ENCODE measurements at regions not wholly inside any gene's neighbourhood (a gene's known extent, or its start where the extent isn't known, plus 50 kb on each side); places are given as distances from the start of the nearest gene placed in this dataset.

- no peaks in the 10 kb centered on the region for H3K36me3 ChIP-seq (ENCODE audit: control insufficient read depth, insufficient read depth, low read length)
- no peaks in the 10 kb centered on the region for H3K4me1 ChIP-seq (replicated peaks in 1 of 2; ENCODE audit: control insufficient read depth in 2 of 2, insufficient read depth in 2 of 2, low read length in 2 of 2)
- no peak overlapping the region for H3K4me3 ChIP-seq
- no TSS peak for BruUV-seq (replicated peaks)
- DNase-seq (ENCODE audit: extremely low read depth in 1 of 4, low spot score in 3 of 4) (no peak), ATAC-seq (no peak), FAIRE-seq (no peak)
- POLR2A ChIA-PET = no interaction called here
- H3K27ac ChIP-seq (ENCODE audit: extremely low read depth, low read depth, low read length) = no peak overlapping the region
- CTCF ChIA-PET (ENCODE audit: low intra/inter-chr PET ratio) = no interaction called here
- H3K9me1 ChIP-seq (ENCODE audit: control insufficient read depth, insufficient read depth, low read length) = no peaks in the 10 kb centered on the region
- H3K9ac ChIP-seq (ENCODE audit: insufficient read depth in 1 of 2, low read depth in 2 of 2, low read length in 2 of 2) = no peak overlapping the region
- no peaks in the 10 kb centered on the region for H3K9me3 ChIP-seq (replicated peaks; ENCODE audit: control insufficient read depth, insufficient read depth, low read depth, low read length)
- H3K27me3 ChIP-seq (ENCODE audit: control insufficient read depth in 2 of 2, insufficient read depth in 2 of 2, low read length in 2 of 2) = no peaks in the 10 kb centered on the region
- no peaks in the 10 kb centered on the region for H3K79me2 ChIP-seq (ENCODE audit: control insufficient read depth, insufficient read depth, low read length)
- no peaks in the 10 kb centered on the region for H4K20me1 ChIP-seq (replicated peaks; ENCODE audit: control insufficient read depth, insufficient read depth, low read length)
- no peak overlapping the region for H3K4me2 ChIP-seq (ENCODE audit: insufficient read depth, low read length)
- no peak overlapping the region for H2AFZ ChIP-seq (ENCODE audit: low read depth, low read length)
- intact Hi-C loops (cut with micrococcal nuclease) = no loop called here
- WGBS (ENCODE audit: insufficient coverage, low coverage, missing lambda C conversion rate) = 0% methylated on average over 2 of the region's 2 CpGs
- in situ Hi-C loops (cut with MboI) = no loop called here
- TF ChIP-seq ZNF318 (IDR thresholded peaks at IDR 0.05; ENCODE audit: borderline replicate concordance in 1 of 2, low read depth in 1 of 2) = no peak
- TF ChIP-seq PCBP2 (IDR thresholded peaks at IDR 0.05; ENCODE audit: low read depth, low read length, poor library complexity, severe bottlenecking) = no peak
- TF ChIP-seq C11orf30 (IDR thresholded peaks at IDR 0.05; ENCODE audit: low read depth) = peak; percentile 44; the same call in 1 of the 2 replicates
- no peak for TF ChIP-seq HNRNPLL (IDR thresholded peaks at IDR 0.05; ENCODE audit: low read depth, low read length, poor library complexity, severe bottlenecking)
- TF ChIP-seq MAFG (tag; conservative IDR thresholded peaks at IDR 0.05) = peak; percentile 61
- no peak for TF ChIP-seq CREM (IDR thresholded peaks at IDR 0.05; ENCODE audit: low read depth)
- no peak for TF ChIP-seq THRA (IDR thresholded peaks at IDR 0.05)
- TF ChIP-seq ZNF280B (CRISPR knock-in tag; IDR thresholded peaks at IDR 0.05) = no peak
- TF ChIP-seq BDP1 (IDR thresholded peaks at IDR 0.05; ENCODE audit: insufficient read depth, insufficient read length) = no peak
- no peak for TF ChIP-seq ELK3 (CRISPR knock-in tag; IDR thresholded peaks at IDR 0.05)
- TF ChIP-seq MAFF (IDR thresholded peaks at IDR 0.05; ENCODE audit: low read length) = peak; percentile 45; the same call in 1 of the 2 replicates
- peak; percentile 78 for TF ChIP-seq ZNF316 (IDR thresholded peaks at IDR 0.05)
These were observed 206.8 kb upstream of the PPARGC1A start for GRCh38 chr4:24096603-24097002.
